M059J (cell line): ENCODE measurements at regions not wholly inside any gene's neighbourhood (a gene's known extent, or its start where the extent isn't known, plus 50 kb on each side); places are given as distances from the start of the nearest gene placed in this dataset.

Source experiments
- DNase-seq: peaks from one replicate; pipeline ENCODE4 v3.0.0-alpha.2; 2012; ENCODE audit warnings: low read depth

GRCh38 chr7:84548366-84549365 is 354.1 kb upstream of the SEMA3A start:
- peak; percentile 89 for DNase-seq

GRCh38 chr7:84547331-84547730 is 352.7 kb upstream of the SEMA3A start:
- DNase-seq = no peak

- no peak for DNase-seq
Observed at GRCh38 chr7:84546403-84546802, 351.8 kb upstream of the SEMA3A start.

- no peak for DNase-seq
Observed at GRCh38 chr7:84538268-84538667, 343.7 kb upstream of the SEMA3A start.

GRCh38 chr7:84536271-84536870 is 341.8 kb upstream of the SEMA3A start:
- peak; percentile 84 for DNase-seq

- DNase-seq = no peak
Observed at GRCh38 chr7:84535580-84536270, 341.1 kb upstream of the SEMA3A start.

- DNase-seq = no peak
Observed at GRCh38 chr7:84533182-84533581, 338.6 kb upstream of the SEMA3A start.

- DNase-seq = no peak
Observed at GRCh38 chr7:84532196-84532595, 337.6 kb upstream of the SEMA3A start.

- DNase-seq = peak; percentile 96
Observed at GRCh38 chr7:84529480-84530205, 335.1 kb upstream of the SEMA3A start.

- no peak for DNase-seq
Observed at GRCh38 chr7:84528756-84529479, 334.3 kb upstream of the SEMA3A start.

GRCh38 chr7:84524714-84525694 is 330.4 kb upstream of the SEMA3A start:
- DNase-seq = peak; percentile 73

GRCh38 chr7:84513061-84513460 is 318.5 kb upstream of the SEMA3A start:
- DNase-seq = no peak

- DNase-seq = no peak
Observed at GRCh38 chr7:84512055-84512454, 317.5 kb upstream of the SEMA3A start.

- DNase-seq = peak; percentile 46
Observed at GRCh38 chr7:84510505-84510904, 315.9 kb upstream of the SEMA3A start.

- DNase-seq = no peak
Observed at GRCh38 chr7:84509522-84509921, 314.9 kb upstream of the SEMA3A start.

GRCh38 chr7:84508606-84509005 is 314.0 kb upstream of the SEMA3A start:
- no peak for DNase-seq

GRCh38 chr7:84507529-84507928 is 312.9 kb upstream of the SEMA3A start:
- no peak for DNase-seq

GRCh38 chr7:84506151-84506550 is 311.6 kb upstream of the SEMA3A start:
- peak; percentile 25 for DNase-seq

- DNase-seq = no peak
Observed at GRCh38 chr7:84502239-84502638, 307.6 kb upstream of the SEMA3A start.

- no peak for DNase-seq
Observed at GRCh38 chr7:84497873-84498272, 303.3 kb upstream of the SEMA3A start.
